Endothelial cell of hepatic sinusoid (primary cell): ENCODE measurements at regions not wholly inside any gene's neighbourhood (a gene's known extent, or its start where the extent isn't known, plus 50 kb on each side); places are given as distances from the start of the nearest gene placed in this dataset.
"Not testable (repeated sequence)": the region's sequence is repeated elsewhere in the genome, so short reads cannot be mapped to it uniquely, and the experiment has no call there.

ENCODE experiments used
- in situ Hi-C: cut with HindIII; loops from 2 replicates; pipeline ENCODE4 v1.10.0; 2017; ENCODE audit warnings: low sequenced_read_pairs

- in situ Hi-C loops: no loop called here
Observed at GRCh38 chr18:40249390-40250080, 1705.5 kb upstream of the PIK3C3 start.

GRCh38 chr18:40245612-40246011, 1709.4 kb upstream of the PIK3C3 start:
- in situ Hi-C loops: not testable (repeated sequence)

- in situ Hi-C loops: no loop called here
Observed at GRCh38 chr18:40243607-40244006, 1711.4 kb upstream of the PIK3C3 start.

DNA sequence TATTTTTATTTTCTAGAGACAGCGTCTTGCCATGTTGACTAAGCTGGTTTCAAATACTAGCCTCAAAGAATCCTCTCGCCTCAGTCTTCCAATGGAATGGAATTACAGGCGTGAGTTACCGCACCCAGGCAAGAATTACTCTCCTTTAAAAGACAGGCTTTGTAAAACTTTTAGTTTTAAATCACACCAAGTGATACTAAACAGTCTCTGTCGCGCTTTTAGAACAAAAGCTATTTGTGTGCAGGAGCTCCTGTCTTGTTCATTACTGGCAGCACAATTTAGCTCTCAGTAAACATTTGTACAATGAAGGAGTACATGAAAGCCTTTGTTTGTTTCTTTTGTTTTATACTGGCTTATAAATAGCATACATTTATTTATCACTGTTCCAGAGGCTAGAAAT, 1719.2 kb upstream of the PIK3C3 start:
- in situ Hi-C loops: no loop called here

- in situ Hi-C loops: no loop called here
Observed at GRCh38 chr18:40235323-40235722, 1719.7 kb upstream of the PIK3C3 start.

DNA sequence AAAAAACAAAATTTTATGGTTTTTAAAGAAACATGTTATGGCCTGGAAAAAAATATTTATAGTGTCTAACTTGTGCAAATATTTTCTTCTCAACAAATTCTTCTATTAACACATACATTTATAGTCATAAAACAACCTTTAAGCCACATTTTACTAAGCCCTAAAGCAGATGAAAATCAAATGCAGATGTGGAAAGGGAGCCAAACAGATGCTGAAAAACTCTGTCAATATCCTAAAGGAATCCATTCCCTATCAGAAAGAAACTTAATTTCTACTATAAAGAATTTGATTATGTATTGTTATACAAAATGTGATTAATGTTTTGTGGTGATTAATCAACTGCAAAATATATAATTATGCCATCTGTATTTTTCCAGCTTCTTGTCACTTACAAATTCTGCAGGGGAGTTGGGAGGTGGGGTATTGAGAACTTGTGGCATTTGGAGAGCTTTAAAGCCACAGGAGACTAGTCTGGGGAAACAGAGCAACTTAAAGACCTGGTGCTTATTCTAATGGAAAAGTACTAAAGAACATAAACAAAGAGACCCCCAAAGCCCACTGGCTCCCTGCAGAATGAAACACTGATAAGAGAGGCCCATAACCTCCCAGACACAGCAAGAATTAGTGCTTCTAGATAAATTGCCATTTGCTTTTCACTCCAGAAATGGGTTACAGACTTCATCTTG, 1721.0 kb upstream of the PIK3C3 start:
- in situ Hi-C loops: no loop called here

GRCh38 chr18:40222776-40223175, 1732.3 kb upstream of the PIK3C3 start:
- in situ Hi-C loops: no loop called here

DNA sequence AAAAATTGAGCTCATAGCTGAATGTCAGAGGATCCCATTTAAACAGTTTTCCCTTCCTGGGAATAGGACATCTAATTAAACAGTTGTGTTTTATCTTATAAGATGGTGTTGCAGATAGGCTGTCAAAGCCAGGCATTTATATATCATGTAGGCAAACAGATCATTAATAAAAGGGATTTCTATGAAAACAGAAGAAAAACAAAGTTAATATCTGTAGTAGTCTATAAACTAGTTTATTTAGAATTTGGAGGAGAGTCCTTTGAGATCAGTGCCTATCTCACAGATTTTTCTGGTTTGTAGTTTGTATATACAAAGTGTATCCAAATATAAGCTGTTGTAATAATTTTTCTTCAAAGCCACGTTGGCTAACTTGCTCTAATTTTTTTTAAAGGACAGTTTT, 1738.2 kb upstream of the PIK3C3 start:
- in situ Hi-C loops: no loop called here

- in situ Hi-C loops: no loop called here
Observed at GRCh38 chr18:40215979-40216378, 1739.1 kb upstream of the PIK3C3 start.

- in situ Hi-C loops: no loop called here
Observed at GRCh38 chr18:40210696-40211095, 1744.3 kb upstream of the PIK3C3 start.

DNA sequence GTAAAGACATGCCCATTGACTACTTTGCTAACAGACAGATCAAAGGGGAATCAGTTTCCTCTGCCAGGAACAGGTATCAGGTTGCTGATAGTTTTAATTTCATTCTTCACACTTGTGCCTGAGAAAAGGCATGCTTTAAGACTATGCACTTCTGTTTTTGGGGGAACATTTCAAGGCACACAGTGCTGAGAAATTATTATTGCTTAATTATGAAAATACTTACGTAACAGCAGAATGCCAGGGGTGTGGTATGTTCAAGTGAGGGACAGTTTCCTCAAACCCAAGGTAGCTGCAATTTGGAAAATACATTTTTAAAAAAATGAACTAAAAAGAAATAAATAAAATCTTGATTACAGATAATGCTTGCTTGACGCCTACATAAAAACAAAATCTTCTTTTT, 1746.1 kb upstream of the PIK3C3 start:
- in situ Hi-C loops: no loop called here

GRCh38 chr18:40197711-40198110, 1757.3 kb upstream of the PIK3C3 start:
- in situ Hi-C loops: no loop called here

DNA sequence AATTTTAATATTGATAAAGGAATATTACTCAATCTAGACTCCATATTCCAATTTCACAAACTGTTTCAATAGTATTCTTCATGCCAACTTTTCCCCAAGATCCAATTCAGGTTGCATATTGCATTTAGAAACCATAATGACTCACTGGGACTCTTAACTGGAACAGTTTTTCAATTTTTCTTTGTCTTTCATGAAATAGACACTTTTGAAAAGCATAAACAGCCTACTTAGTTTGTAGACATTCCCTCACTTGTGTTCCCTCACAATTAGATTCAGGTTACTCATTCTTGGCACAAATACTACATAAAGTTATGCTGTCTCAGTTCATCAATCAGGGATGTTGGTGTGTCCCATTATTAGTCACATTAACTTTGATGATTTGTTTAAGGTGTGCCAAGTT, 1768.4 kb upstream of the PIK3C3 start:
- in situ Hi-C loops: no loop called here

- in situ Hi-C loops: no loop called here
Observed at GRCh38 chr18:40179729-40180461, 1775.1 kb upstream of the PIK3C3 start.

- in situ Hi-C loops: no loop called here
Observed at GRCh38 chr18:40168026-40168425, 1787.0 kb upstream of the PIK3C3 start.

DNA sequence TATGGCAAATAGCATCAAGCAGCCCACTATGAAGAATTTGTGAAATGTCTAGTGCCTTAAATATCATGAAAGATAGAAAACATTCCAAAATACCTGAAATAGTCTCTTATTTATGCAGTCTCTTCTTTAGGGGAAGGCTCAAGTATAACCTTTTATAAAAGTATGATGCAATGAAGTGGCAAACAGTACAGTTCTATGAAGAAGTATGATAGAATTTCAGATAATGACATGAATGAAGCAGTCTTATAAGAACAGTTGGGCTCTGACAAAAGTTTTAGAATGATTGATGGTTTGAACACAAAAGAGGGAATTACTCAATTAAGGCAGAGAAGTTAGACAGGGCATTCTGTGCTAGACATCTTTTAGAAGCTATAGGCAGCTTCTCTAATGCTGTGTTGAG, 1791.8 kb upstream of the PIK3C3 start:
- in situ Hi-C loops: no loop called here

- in situ Hi-C loops: no loop called here
Observed at GRCh38 chr18:40160361-40160760, 1794.7 kb upstream of the PIK3C3 start.

- in situ Hi-C loops: no loop called here
Observed at GRCh38 chr18:40159141-40160017, 1795.7 kb upstream of the PIK3C3 start.

DNA sequence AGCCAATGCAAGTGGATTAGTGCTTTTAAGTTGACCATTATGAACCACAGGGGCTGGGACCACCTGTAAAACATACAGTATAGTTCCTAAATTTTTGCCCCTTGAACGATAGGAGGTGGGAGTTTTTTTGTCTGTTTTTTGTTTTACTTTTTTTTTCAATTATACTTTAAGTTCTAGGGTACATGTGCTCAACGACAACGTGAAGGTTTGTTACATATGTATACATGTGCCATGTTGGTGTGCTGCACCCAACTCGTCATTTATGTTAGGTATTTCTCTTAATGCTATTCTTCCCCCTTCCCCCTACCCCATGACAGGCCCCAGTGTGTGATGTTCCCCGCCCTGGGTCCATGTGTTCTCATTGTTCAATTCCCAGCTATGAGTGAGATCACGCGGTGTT, 1797.9 kb upstream of the PIK3C3 start:
- in situ Hi-C loops: no loop called here

GRCh38 chr18:40152859-40153258, 1802.2 kb upstream of the PIK3C3 start:
- in situ Hi-C loops: no loop called here

DNA sequence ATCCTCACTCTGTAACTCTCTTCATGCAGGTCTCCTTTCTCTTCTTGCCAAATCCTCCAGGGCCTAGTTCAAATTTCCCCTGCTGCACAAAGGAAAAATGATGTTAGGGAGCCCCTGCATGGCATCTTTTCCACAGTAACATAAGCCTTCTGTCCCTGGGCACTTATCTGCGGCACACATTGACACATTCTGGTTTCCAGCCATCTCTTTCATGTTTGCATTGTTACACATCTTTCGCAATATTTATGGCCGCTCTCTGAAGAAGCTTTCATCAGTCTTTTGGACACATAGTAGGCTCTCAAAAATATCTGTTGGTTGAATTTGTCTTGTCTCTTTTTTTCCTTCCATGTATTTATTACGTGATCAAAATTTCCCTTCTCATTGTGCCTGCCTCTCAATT, 1806.1 kb upstream of the PIK3C3 start:
- in situ Hi-C loops: no loop called here
